ENCODE measurements at regions not wholly inside any gene's neighbourhood (a gene's known extent, or its start where the extent isn't known, plus 50 kb on each side); places are given as distances from the start of the nearest gene placed in this dataset.

- no peak for DNase-seq
- Mint-ChIP-seq H3K9me3 (peaks cover 3% of the 10 kb centered on the region), H3K27me3 (peaks cover 2% of the 10 kb centered on the region), H3K36me3 (ENCODE audit: low read depth) (no peaks in the 10 kb centered on the region), H3K4me3 (no peak overlapping the region), H3K4me1 (no peaks in the 10 kb centered on the region), H3K27ac (no peak overlapping the region)
- ChIA-PET POLR2A (no interaction called here), CTCF (interaction anchor here (0.6 kb wide), 1 partner anchor 20 kb away, joined by 6 read pairs; no protein-coding TSS in a partner anchor)
Observed at GRCh38 chr5:56543441-56544388, 271.6 kb upstream of the MAP3K1 start.

GRCh38 chr5:56540266-56540665 is 275.1 kb upstream of the MAP3K1 start:
- H3K9me3 Mint-ChIP-seq: peaks cover 10% of the 10 kb centered on the region
- ChIA-PET CTCF (no interaction called here), POLR2A (no interaction called here)
- H3K4me3 Mint-ChIP-seq: no peak overlapping the region
- H3K36me3 Mint-ChIP-seq (ENCODE audit: low read depth): peaks cover 2% of the 10 kb centered on the region
- peaks cover 2% of the 10 kb centered on the region for H3K27me3 Mint-ChIP-seq
- peaks cover 3% of the 10 kb centered on the region for H3K4me1 Mint-ChIP-seq
- no peak overlapping the region for H3K27ac Mint-ChIP-seq
- DNase-seq: no peak

- CTCF ChIA-PET: no interaction called here
- Mint-ChIP-seq H3K27ac (no peak overlapping the region), H3K9me3 (peaks cover 10% of the 10 kb centered on the region), H3K36me3 (ENCODE audit: low read depth) (peaks cover 2% of the 10 kb centered on the region), H3K4me3 (no peak overlapping the region), H3K27me3 (no peaks in the 10 kb centered on the region), H3K4me1 (peaks cover 20% of the 10 kb centered on the region)
- POLR2A ChIA-PET: no interaction called here
- DNase-seq: no peak
Observed at GRCh38 chr5:56538580-56538979, 276.8 kb upstream of the MAP3K1 start.

GRCh38 chr5:56535347-56535746 is 280.0 kb upstream of the MAP3K1 start:
- DNase-seq: no peak
- Mint-ChIP-seq H3K36me3 (ENCODE audit: low read depth) (peaks cover 2% of the 10 kb centered on the region), H3K27ac (peak overlapping the region; percentile 19), H3K9me3 (peaks cover 10% of the 10 kb centered on the region), H3K27me3 (no peaks in the 10 kb centered on the region), H3K4me1 (peaks cover 28% of the 10 kb centered on the region), H3K4me3 (no peak overlapping the region)
- ChIA-PET CTCF (no interaction called here), POLR2A (no interaction called here)

GRCh38 chr5:56534102-56534829 is 281.1 kb upstream of the MAP3K1 start:
- no peaks in the 10 kb centered on the region for H3K27me3 Mint-ChIP-seq
- ChIA-PET CTCF (interaction anchor here (0.5 to 1.0 kb wide), 2 partner anchors 304 to 368 kb away, joined by 3 to 4 read pairs; no protein-coding TSS in a partner anchor), POLR2A (interaction anchor here (1.1 to 1.3 kb wide), 2 partner anchors 54 to 206 kb away, joined by 3 to 4 read pairs; no protein-coding TSS in a partner anchor)
- peak; percentile 48 for DNase-seq
- peaks cover 28% of the 10 kb centered on the region for H3K4me1 Mint-ChIP-seq
- H3K36me3 Mint-ChIP-seq (ENCODE audit: low read depth): peaks cover 2% of the 10 kb centered on the region
- H3K27ac Mint-ChIP-seq: peak overlapping the region; percentile 83
- H3K9me3 Mint-ChIP-seq: peaks cover 10% of the 10 kb centered on the region
- no peak overlapping the region for H3K4me3 Mint-ChIP-seq

- POLR2A ChIA-PET: no interaction called here
- Mint-ChIP-seq H3K27me3 (no peaks in the 10 kb centered on the region), H3K27ac (no peak overlapping the region), H3K4me1 (peaks cover 40% of the 10 kb centered on the region), H3K36me3 (ENCODE audit: low read depth) (peaks cover 2% of the 10 kb centered on the region), H3K9me3 (peaks cover 5% of the 10 kb centered on the region), H3K4me3 (no peak overlapping the region)
- no peak for DNase-seq
- CTCF ChIA-PET: interaction anchor here (1.5 kb wide), 1 partner anchor 262 kb away, joined by 3 read pairs; no protein-coding TSS in a partner anchor
Observed at GRCh38 chr5:56532466-56532865, 282.9 kb upstream of the MAP3K1 start.

GRCh38 chr5:56530626-56531138 is 284.7 kb upstream of the MAP3K1 start:
- no peak for DNase-seq
- Mint-ChIP-seq H3K4me3 (no peak overlapping the region), H3K4me1 (peaks cover 45% of the 10 kb centered on the region), H3K27me3 (no peaks in the 10 kb centered on the region), H3K36me3 (ENCODE audit: low read depth) (no peaks in the 10 kb centered on the region), H3K9me3 (peaks cover 2% of the 10 kb centered on the region), H3K27ac (no peak overlapping the region)
- ChIA-PET POLR2A (interaction anchor here (0.7 kb wide), 1 partner anchor 50 kb away, joined by 3 read pairs; no protein-coding TSS in a partner anchor), CTCF (no interaction called here)

- H3K9me3 Mint-ChIP-seq: peaks cover 2% of the 10 kb centered on the region
- ChIA-PET CTCF (no interaction called here), POLR2A (no interaction called here)
- H3K27me3 Mint-ChIP-seq: no peaks in the 10 kb centered on the region
- H3K36me3 Mint-ChIP-seq (ENCODE audit: low read depth): no peaks in the 10 kb centered on the region
- peaks cover 40% of the 10 kb centered on the region for H3K4me1 Mint-ChIP-seq
- H3K4me3 Mint-ChIP-seq: no peak overlapping the region
- no peak for DNase-seq
- no peak overlapping the region for H3K27ac Mint-ChIP-seq
Observed at GRCh38 chr5:56529666-56530430, 285.5 kb upstream of the MAP3K1 start.

GRCh38 chr5:56527174-56527573 is 288.2 kb upstream of the MAP3K1 start:
- ChIA-PET POLR2A (no interaction called here), CTCF (no interaction called here)
- no peaks in the 10 kb centered on the region for H3K27me3 Mint-ChIP-seq
- peaks cover 19% of the 10 kb centered on the region for H3K4me1 Mint-ChIP-seq
- H3K27ac Mint-ChIP-seq: peak overlapping the region; percentile 3
- no peak overlapping the region for H3K4me3 Mint-ChIP-seq
- no peaks in the 10 kb centered on the region for H3K36me3 Mint-ChIP-seq (ENCODE audit: low read depth)
- DNase-seq: no peak
- H3K9me3 Mint-ChIP-seq: peaks cover 2% of the 10 kb centered on the region

- no peaks in the 10 kb centered on the region for H3K36me3 Mint-ChIP-seq (ENCODE audit: low read depth)
- H3K27ac Mint-ChIP-seq: no peak overlapping the region
- H3K9me3 Mint-ChIP-seq: peaks cover 2% of the 10 kb centered on the region
- no peaks in the 10 kb centered on the region for H3K27me3 Mint-ChIP-seq
- no peak overlapping the region for H3K4me3 Mint-ChIP-seq
- ChIA-PET CTCF (no interaction called here), POLR2A (interaction anchor here (1.0 kb wide), 1 partner anchor 45 kb away, joined by 3 read pairs; no protein-coding TSS in a partner anchor)
- peaks cover 19% of the 10 kb centered on the region for H3K4me1 Mint-ChIP-seq
- DNase-seq: no peak
Observed at GRCh38 chr5:56525113-56525512, 290.2 kb upstream of the MAP3K1 start.

- Mint-ChIP-seq H3K27me3 (no peaks in the 10 kb centered on the region), H3K36me3 (ENCODE audit: low read depth) (no peaks in the 10 kb centered on the region), H3K9me3 (peaks cover 2% of the 10 kb centered on the region), H3K4me3 (no peak overlapping the region), H3K4me1 (peaks cover 19% of the 10 kb centered on the region), H3K27ac (no peak overlapping the region)
- ChIA-PET POLR2A (no interaction called here), CTCF (interaction anchor here (0.7 kb wide), 1 partner anchor 20 kb away, joined by 6 read pairs; no protein-coding TSS in a partner anchor)
- no peak for DNase-seq
Observed at GRCh38 chr5:56523790-56524575, 290.9 kb upstream of the ANKRD55 start.

- Mint-ChIP-seq H3K4me3 (no peak overlapping the region), H3K27ac (no peak overlapping the region), H3K4me1 (peaks cover 11% of the 10 kb centered on the region), H3K27me3 (peaks cover 3% of the 10 kb centered on the region), H3K9me3 (no peaks in the 10 kb centered on the region), H3K36me3 (ENCODE audit: low read depth) (no peaks in the 10 kb centered on the region)
- ChIA-PET CTCF (no interaction called here), POLR2A (no interaction called here)
- DNase-seq: no peak
Observed at GRCh38 chr5:56522960-56523359, 289.8 kb upstream of the ANKRD55 start.
